RWPE2 (cell line): ENCODE measurements at regions not wholly inside any gene's neighbourhood (a gene's known extent, or its start where the extent isn't known, plus 50 kb on each side); places are given as distances from the start of the nearest gene placed in this dataset.

Experiments
- ATAC-seq: fragments of 200-7000 bp; cut with Tn5 transposase; 3 replicates; pipeline ENCODE4 v1.9.1; 2021; ENCODE audit warnings: low read depth
- DNase-seq: peaks from one replicate; pipeline ENCODE4 v3.0.0-alpha.2; 2020; ENCODE audit warnings: low spot score
- H3K27ac ChIP-seq: fragments of 450-650 bp; 2 replicates; pipeline ENCODE4 v1.5.1; 2017; ENCODE audit warnings: mild to moderate bottlenecking; ENCODE audit not compliant: poor library complexity, severe bottlenecking
- H3K27me3 ChIP-seq: fragments of 250-450 bp; sonication (Bioruptor Pico); 2 replicates; pipeline ENCODE4 v1.5.1; 2021; ENCODE audit warnings: mild to moderate bottlenecking, moderate library complexity; ENCODE audit not compliant: insufficient read depth, poor library complexity, severe bottlenecking
- H3K36me3 ChIP-seq: fragments of 250-450 bp; sonication (Bioruptor Pico); 2 replicates; pipeline ENCODE4 v1.5.1; 2020; ENCODE audit warnings: low read depth, mild to moderate bottlenecking, moderate library complexity
- H3K4me1 ChIP-seq: fragments of 250-450 bp; sonication (Bioruptor Pico); 2 replicates; pipeline ENCODE4 v1.5.1; 2021; ENCODE audit warnings: mild to moderate bottlenecking, moderate library complexity; ENCODE audit not compliant: insufficient read depth, poor library complexity, severe bottlenecking
- H3K4me3 ChIP-seq: fragments of 250-450 bp; sonication (Bioruptor Pico); 2 replicates; pipeline ENCODE4 v1.5.1; 2021; ENCODE audit warnings: mild to moderate bottlenecking, moderate library complexity; ENCODE audit not compliant: severe bottlenecking
- H3K9me3 ChIP-seq: fragments of 250-450 bp; sonication (Bioruptor Pico); 2 replicates; pipeline ENCODE4 v1.5.1; 2021; ENCODE audit warnings: mild to moderate bottlenecking, moderate library complexity; ENCODE audit not compliant: severe bottlenecking
- CTCF ChIP-seq: fragments of 450-650 bp; IDR thresholded peaks from one replicate; pipeline ENCODE4 v1.5.1; 2017; ENCODE audit warnings: mild to moderate bottlenecking, moderate library complexity; ENCODE audit not compliant: poor library complexity, severe bottlenecking

DNA sequence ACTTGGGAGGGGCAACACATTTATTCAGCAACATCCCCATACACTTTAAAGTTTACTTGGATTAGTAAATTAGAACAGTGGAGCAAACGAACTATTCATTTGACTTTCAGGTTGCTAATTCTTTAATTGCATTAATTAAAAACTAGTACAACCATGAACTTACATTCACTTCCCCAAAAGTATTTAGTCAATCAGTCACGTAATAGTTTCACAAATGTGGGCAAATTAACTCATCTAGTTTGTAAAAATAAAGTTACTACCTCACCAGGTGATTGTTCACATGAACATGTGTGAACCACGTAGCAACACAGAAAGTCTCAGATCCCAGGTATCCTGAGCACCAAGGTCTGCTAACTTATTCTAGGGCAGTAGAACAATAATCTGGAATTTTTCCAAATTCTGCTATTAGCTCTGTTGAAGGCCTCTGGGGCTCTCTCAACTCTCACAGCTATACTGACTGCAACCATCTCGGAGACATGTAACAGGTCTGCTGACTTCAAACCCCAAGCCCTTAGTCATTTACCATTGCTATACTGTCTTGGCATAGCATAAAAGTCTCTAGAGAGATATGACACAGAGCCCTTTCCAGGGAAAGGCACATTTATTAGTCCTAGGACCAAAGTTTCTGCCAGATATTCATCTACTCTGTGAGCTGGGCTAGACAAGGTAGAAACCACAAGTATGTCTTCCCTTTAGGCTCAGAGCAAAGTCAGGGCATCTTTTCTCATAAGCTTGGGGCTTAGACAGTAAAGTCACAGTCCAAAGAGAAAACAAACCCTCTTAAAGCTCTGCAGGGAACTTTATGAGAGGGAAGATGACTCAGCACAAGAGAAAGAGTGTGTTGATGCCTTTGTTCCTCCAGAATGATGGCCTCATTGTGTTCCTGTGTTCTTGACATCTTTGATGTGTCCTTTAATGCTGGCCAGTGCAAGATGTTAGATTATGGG, 50.9 kb upstream of the CCDC28A start:
- H3K4me1 ChIP-seq = no peaks in the 10 kb centered on the region
- no peak overlapping the region for H3K4me3 ChIP-seq

More for the DNA sequence above, 50.9 kb upstream of the CCDC28A start:
- no peak for TF ChIP-seq CTCF
- ATAC-seq = no peak
- H3K27ac ChIP-seq = no peak overlapping the region
- no peaks in the 10 kb centered on the region for H3K9me3 ChIP-seq
- no peaks in the 10 kb centered on the region for H3K27me3 ChIP-seq
- DNase-seq = no peak
- no peaks in the 10 kb centered on the region for H3K36me3 ChIP-seq
